ENCODE measurements at regions not wholly inside any gene's neighbourhood (a gene's known extent, or its start where the extent isn't known, plus 50 kb on each side); places are given as distances from the start of the nearest gene placed in this dataset.

DNA sequence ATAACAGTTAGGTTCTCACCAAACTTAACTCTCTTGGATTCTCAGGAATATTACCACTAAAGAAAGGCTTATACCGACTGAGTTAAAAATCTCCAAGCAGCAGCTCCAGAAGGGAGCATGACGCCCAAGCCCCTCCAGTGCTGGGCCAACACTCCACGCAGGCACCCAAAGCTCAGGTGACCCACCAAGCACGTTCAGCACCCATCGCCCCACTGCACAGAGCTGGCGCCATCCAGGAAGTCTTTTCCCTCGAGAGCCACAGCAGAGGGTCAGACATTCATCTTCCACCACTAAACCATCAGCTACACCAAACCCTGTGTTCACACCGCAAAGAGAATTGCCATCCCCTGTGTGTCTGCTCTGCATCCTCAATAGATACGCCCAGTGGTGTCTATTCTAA lies 65.7 kb downstream of the SOX1 start:
- TF ChIP-seq CTCF (IDR thresholded peaks at IDR 0.05 in 4 of 5, conservative IDR thresholded peaks at IDR 0.05 in 1 of 5): no peak
- TF ChIP-seq POLR2A (IDR thresholded peaks at IDR 0.05): no peak
